ENCODE measurements at regions not wholly inside any gene's neighbourhood (a gene's known extent, or its start where the extent isn't known, plus 50 kb on each side); places are given as distances from the start of the nearest gene placed in this dataset.

DNA sequence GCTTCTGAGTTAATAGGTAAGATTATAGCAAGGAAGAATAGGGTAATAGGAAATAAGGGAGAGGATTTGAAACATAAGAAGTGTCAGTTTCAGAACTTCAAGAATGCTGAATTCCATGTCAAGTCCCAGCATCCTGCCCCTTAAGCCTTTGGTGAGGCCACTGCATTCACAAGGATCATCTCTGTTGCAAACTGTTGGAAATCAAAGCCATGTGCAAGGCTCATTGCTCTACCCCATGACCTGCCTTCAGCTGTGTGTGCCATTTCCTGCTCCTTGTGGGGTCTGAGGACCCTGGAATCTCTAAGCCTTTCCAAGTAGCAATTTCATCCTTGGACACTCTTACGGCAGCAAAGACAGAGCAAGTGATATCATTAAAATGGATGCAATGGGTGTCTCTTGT lies 203.0 kb downstream of the CDC5L start:
- WGBS, 2 donors = 95% methylated on average over 1 of the region's 1 CpG
- H3K4me1 ChIP-seq (ENCODE audit: control insufficient read depth in 2 of 2, insufficient read depth in 2 of 2, low read length in 1 of 2) = no peaks in the 10 kb centered on the region

DNA sequence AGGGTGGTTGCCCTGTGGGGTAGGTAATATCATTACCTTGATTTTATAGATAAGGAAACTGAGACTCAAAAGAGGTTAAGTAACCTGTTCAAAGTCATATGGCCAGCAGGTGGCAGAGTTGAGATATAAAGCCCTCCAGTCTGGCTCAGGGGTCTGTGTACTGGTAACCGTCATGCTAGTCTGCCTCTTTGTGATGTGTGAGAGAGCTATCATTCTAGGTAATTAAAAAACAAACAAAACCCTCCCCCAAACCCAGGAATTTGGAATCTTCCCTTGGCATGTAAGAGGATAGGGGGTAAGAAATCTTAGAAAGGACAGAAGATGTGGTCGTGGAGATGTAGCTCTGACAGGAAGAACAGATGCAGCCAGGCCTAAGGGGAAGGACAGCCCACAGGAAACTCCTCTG lies 206.0 kb downstream of the CDC5L start:
- H3K36me3 ChIP-seq (ENCODE audit: control insufficient read depth in 2 of 2, insufficient read depth in 2 of 2, low read length in 1 of 2) = no peaks in the 10 kb centered on the region
- H3K27me3 ChIP-seq (ENCODE audit: control insufficient read depth in 1 of 2, insufficient read depth in 2 of 2, low read length in 2 of 2) = no peaks in the 10 kb centered on the region
- H3K4me3 ChIP-seq (ENCODE audit: low read depth in 1 of 2, low read length in 2 of 2) = no peak overlapping the region
- WGBS, 2 donors = 38 to 44% methylated on average over 2 of the region's 2 CpGs
- no peaks in the 10 kb centered on the region for H3K4me1 ChIP-seq (ENCODE audit: control insufficient read depth in 2 of 2, insufficient read depth in 2 of 2, low read length in 1 of 2)
- H3K9me3 ChIP-seq (ENCODE audit: control insufficient read depth in 2 of 2, insufficient read depth in 1 of 2, low read depth in 1 of 2, low read length in 1 of 2) = no peaks in the 10 kb centered on the region
- H3K27ac ChIP-seq (ENCODE audit: low read depth in 2 of 2, low read length in 1 of 2) = no peak overlapping the region

More for the DNA sequence above, 203.0 kb downstream of the CDC5L start:
- Histone ChIP-seq H3K4me3 (ENCODE audit: low read depth in 1 of 2, low read length in 2 of 2) (no peak overlapping the region), H3K27me3 (ENCODE audit: control insufficient read depth in 1 of 2, insufficient read depth in 2 of 2, low read length in 2 of 2) (no peaks in the 10 kb centered on the region), H3K36me3 (ENCODE audit: control insufficient read depth in 2 of 2, insufficient read depth in 2 of 2, low read length in 1 of 2) (no peaks in the 10 kb centered on the region), H3K9me3 (ENCODE audit: control insufficient read depth in 2 of 2, insufficient read depth in 1 of 2, low read depth in 1 of 2, low read length in 1 of 2) (no peaks in the 10 kb centered on the region), H3K27ac (ENCODE audit: low read depth in 2 of 2, low read length in 1 of 2) (no peak overlapping the region)

DNA sequence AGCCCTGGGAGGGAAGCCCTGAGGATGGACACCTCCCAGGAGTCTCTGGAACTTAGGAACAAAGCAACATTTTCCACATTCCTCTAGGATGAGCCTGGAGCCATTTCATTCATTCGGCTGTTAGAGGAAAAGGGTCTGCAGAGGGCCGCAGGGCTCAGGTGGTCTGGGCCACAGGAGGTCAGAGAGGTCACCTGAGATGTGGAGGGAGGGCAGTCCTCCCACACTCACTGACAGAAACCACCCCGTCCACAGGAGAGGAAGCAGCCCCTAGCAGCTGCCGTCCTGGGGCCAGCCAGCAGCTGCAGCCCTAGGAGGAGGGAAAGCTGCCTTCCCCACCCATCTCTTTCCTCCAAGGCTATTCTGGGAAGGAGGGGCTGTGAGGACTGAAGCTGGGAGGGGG lies 207.0 kb downstream of the CDC5L start:
- Histone ChIP-seq H3K27me3 (ENCODE audit: control insufficient read depth in 1 of 2, insufficient read depth in 2 of 2, low read length in 2 of 2) (no peaks in the 10 kb centered on the region), H3K27ac (ENCODE audit: low read depth in 2 of 2, low read length in 1 of 2) (no peak overlapping the region), H3K4me3 (ENCODE audit: low read depth in 1 of 2, low read length in 2 of 2) (no peak overlapping the region), H3K9me3 (ENCODE audit: control insufficient read depth in 2 of 2, insufficient read depth in 1 of 2, low read depth in 1 of 2, low read length in 1 of 2) (no peaks in the 10 kb centered on the region), H3K36me3 (ENCODE audit: control insufficient read depth in 2 of 2, insufficient read depth in 2 of 2, low read length in 1 of 2) (no peaks in the 10 kb centered on the region), H3K4me1 (ENCODE audit: control insufficient read depth in 2 of 2, insufficient read depth in 2 of 2, low read length in 1 of 2) (no peaks in the 10 kb centered on the region)
- 60 to 64% methylated on average over 4 of the region's 4 CpGs for WGBS, 2 donors

DNA sequence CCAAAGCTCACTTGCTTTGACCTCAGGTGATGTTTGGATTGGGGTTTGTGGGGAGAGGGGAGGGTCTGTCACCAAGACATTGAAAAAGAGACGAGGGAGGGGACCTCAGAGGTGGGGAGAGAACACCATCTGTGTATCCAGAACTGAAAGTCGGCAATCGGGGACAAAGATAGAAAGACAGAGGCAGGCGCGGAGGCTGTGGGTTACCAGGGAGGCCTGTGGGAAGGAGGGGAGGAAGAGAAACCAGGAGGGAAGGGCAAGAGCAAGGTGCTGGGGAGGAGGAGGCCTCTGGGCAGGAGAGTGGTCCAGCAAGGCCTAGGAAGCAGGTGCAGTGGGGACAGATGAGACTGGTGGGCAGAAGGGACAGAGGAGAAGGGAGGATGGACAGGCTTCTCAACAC lies 211.2 kb downstream of the CDC5L start:
- H3K9me3 ChIP-seq (ENCODE audit: control insufficient read depth in 2 of 2, insufficient read depth in 1 of 2, low read depth in 1 of 2, low read length in 1 of 2) = no peaks in the 10 kb centered on the region
- 70 to 77% methylated on average over 5 of the region's 5 CpGs for WGBS, 2 donors
- no peak overlapping the region for H3K27ac ChIP-seq (ENCODE audit: low read depth in 2 of 2, low read length in 1 of 2)
- H3K4me3 ChIP-seq (ENCODE audit: low read depth in 1 of 2, low read length in 2 of 2) = no peak overlapping the region
- no peaks in the 10 kb centered on the region for H3K4me1 ChIP-seq (ENCODE audit: control insufficient read depth in 2 of 2, insufficient read depth in 2 of 2, low read length in 1 of 2)
- H3K27me3 ChIP-seq (ENCODE audit: control insufficient read depth in 1 of 2, insufficient read depth in 2 of 2, low read length in 2 of 2) = no peaks in the 10 kb centered on the region
- no peaks in the 10 kb centered on the region for H3K36me3 ChIP-seq (ENCODE audit: control insufficient read depth in 2 of 2, insufficient read depth in 2 of 2, low read length in 1 of 2)

DNA sequence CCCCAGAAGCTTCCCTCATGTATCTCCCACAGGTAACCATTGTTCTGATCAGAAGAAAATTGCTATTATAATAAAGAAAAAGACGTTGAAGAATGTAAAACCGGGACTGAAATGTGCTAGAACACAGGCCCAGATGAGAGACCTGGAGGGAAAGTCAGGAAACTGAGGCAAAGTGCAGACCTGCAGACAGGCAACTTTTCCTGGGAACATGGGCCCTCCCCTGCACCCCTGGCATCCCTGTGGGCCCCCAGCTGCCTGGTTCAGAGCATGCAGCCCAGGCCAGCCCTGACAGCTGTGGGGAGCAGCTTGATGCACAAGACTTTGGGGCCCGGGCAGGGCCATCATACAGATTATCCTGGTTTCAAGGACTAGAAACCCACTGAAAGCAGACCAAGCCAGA lies 212.2 kb downstream of the CDC5L start:
- Histone ChIP-seq H3K4me1 (ENCODE audit: control insufficient read depth in 2 of 2, insufficient read depth in 2 of 2, low read length in 1 of 2) (no peaks in the 10 kb centered on the region), H3K4me3 (ENCODE audit: low read depth in 1 of 2, low read length in 2 of 2) (no peak overlapping the region), H3K27me3 (ENCODE audit: control insufficient read depth in 1 of 2, insufficient read depth in 2 of 2, low read length in 2 of 2) (no peaks in the 10 kb centered on the region), H3K27ac (ENCODE audit: low read depth in 2 of 2, low read length in 1 of 2) (no peak overlapping the region), H3K9me3 (ENCODE audit: control insufficient read depth in 2 of 2, insufficient read depth in 1 of 2, low read depth in 1 of 2, low read length in 1 of 2) (no peaks in the 10 kb centered on the region), H3K36me3 (ENCODE audit: control insufficient read depth in 2 of 2, insufficient read depth in 2 of 2, low read length in 1 of 2) (no peaks in the 10 kb centered on the region)
- WGBS, 2 donors = 65 to 87% methylated on average over 3 of the region's 3 CpGs

DNA sequence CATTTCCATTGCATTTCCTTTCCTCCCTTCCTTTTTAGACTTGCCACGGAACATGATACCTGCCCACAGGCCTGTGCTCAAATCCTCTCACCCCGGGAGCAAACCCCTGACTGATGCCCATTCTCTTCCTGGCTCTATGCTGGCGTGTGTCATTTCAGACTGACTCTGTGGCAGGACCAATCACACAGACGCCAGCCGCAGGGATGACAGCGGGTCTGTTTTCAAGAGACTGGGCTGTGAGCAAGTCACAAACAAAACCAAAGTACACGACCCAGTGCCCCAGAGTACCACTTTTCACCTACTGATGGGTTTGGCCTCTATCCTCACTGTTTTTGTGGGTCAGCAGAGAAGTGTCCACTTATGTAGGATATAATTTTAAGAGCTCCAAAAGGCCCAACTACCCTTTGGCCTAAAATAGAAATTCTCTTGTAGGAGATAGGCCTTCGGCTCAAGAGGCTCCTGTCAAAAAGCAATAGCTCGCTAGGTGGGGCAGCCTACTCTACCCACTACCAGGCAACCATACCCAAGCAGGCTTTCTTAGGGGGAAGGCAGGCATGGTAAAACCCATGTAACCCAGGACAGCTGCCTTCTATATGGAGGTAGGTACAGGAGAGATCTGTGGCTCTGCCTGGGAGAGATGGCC lies 215.7 kb downstream of the CDC5L start:
- Histone ChIP-seq H3K36me3 (ENCODE audit: control insufficient read depth in 2 of 2, insufficient read depth in 2 of 2, low read length in 1 of 2) (no peaks in the 10 kb centered on the region), H3K4me3 (ENCODE audit: low read depth in 1 of 2, low read length in 2 of 2) (no peak overlapping the region), H3K27me3 (ENCODE audit: control insufficient read depth in 1 of 2, insufficient read depth in 2 of 2, low read length in 2 of 2) (no peaks in the 10 kb centered on the region), H3K4me1 (ENCODE audit: control insufficient read depth in 2 of 2, insufficient read depth in 2 of 2, low read length in 1 of 2) (no peaks in the 10 kb centered on the region), H3K27ac (ENCODE audit: low read depth in 2 of 2, low read length in 1 of 2) (no peak overlapping the region), H3K9me3 (ENCODE audit: control insufficient read depth in 2 of 2, insufficient read depth in 1 of 2, low read depth in 1 of 2, low read length in 1 of 2) (no peaks in the 10 kb centered on the region)
- 81% methylated on average over 9 of the region's 9 CpGs for WGBS, 2 donors

DNA sequence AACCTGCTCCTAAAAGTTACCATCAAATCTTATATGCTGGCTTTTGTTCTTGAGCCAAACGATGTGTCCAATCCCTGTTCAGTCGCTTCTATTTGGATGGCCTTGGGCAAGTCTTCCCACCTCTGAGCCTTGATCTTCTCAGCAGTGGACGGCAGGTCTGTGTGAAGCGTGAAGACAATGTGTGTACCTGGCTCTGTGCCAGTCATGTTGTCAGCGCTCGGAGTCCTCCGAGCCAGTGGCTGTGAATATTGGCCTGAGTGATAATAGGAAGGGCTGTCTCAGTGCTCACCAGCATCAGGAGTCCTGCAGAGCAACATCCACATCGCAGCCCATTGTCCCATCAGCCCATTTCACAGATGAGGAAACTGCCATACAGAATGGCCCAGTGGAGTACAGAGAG lies 219.0 kb downstream of the CDC5L start:
- no peaks in the 10 kb centered on the region for H3K4me1 ChIP-seq (ENCODE audit: control insufficient read depth in 2 of 2, insufficient read depth in 2 of 2, low read length in 1 of 2)
- 68 to 69% methylated on average over 8 of the region's 8 CpGs for WGBS, 2 donors

DNA sequence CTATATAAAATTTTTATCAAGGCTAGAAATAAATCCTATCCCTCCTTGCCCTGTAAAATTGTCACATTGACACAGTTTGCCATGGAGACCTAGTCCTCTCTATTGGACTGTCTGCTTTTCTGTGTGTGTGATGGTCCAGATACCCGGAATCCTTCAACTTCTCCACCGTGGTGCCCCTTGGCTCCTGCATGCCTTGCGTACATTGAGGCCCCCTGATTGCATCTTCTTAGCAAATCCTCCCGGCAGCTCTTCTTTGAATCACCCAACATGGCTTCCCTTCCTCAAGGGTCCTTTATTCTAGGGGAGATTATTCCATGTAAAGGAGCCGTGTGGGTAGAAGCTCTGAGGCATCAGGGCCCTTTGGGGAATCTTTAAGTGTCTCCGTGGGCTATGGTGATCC lies 219.5 kb downstream of the CDC5L start:
- Histone ChIP-seq H3K4me1 (ENCODE audit: control insufficient read depth in 2 of 2, insufficient read depth in 2 of 2, low read length in 1 of 2) (no peaks in the 10 kb centered on the region), H3K36me3 (ENCODE audit: control insufficient read depth in 2 of 2, insufficient read depth in 2 of 2, low read length in 1 of 2) (no peaks in the 10 kb centered on the region), H3K4me3 (ENCODE audit: low read depth in 1 of 2, low read length in 2 of 2) (no peak overlapping the region), H3K27ac (ENCODE audit: low read depth in 2 of 2, low read length in 1 of 2) (no peak overlapping the region), H3K27me3 (ENCODE audit: control insufficient read depth in 1 of 2, insufficient read depth in 2 of 2, low read length in 2 of 2) (no peaks in the 10 kb centered on the region), H3K9me3 (ENCODE audit: control insufficient read depth in 2 of 2, insufficient read depth in 1 of 2, low read depth in 1 of 2, low read length in 1 of 2) (no peaks in the 10 kb centered on the region)
- WGBS, 2 donors = 77 to 89% methylated on average over 6 of the region's 6 CpGs

More for the DNA sequence above, 219.0 kb downstream of the CDC5L start:
- Histone ChIP-seq H3K36me3 (ENCODE audit: control insufficient read depth in 2 of 2, insufficient read depth in 2 of 2, low read length in 1 of 2) (no peaks in the 10 kb centered on the region), H3K27me3 (ENCODE audit: control insufficient read depth in 1 of 2, insufficient read depth in 2 of 2, low read length in 2 of 2) (no peaks in the 10 kb centered on the region), H3K9me3 (ENCODE audit: control insufficient read depth in 2 of 2, insufficient read depth in 1 of 2, low read depth in 1 of 2, low read length in 1 of 2) (no peaks in the 10 kb centered on the region), H3K4me3 (ENCODE audit: low read depth in 1 of 2, low read length in 2 of 2) (no peak overlapping the region), H3K27ac (ENCODE audit: low read depth in 2 of 2, low read length in 1 of 2) (no peak overlapping the region)

DNA sequence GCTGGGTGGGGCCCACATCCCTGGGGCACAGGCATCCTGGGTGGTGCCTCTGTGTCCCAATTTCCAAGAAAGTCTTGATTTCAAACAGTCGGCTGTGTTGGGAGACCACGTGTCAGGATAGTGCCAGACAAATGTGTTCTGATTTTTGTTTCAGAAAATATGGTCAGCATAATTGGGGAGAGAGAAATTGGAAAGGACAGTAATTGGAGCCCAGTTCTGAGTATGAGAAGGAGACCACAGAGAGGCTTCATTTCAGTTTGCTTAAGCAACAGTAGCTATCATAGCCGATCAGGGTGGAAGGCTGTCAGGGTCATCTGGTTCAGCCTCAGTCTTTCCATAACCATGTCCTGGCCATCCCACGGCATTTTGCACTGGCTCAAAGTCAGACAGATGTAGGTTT lies 220.7 kb downstream of the CDC5L start:
- Histone ChIP-seq H3K27me3 (ENCODE audit: control insufficient read depth in 1 of 2, insufficient read depth in 2 of 2, low read length in 2 of 2) (no peaks in the 10 kb centered on the region), H3K27ac (ENCODE audit: low read depth in 2 of 2, low read length in 1 of 2) (no peak overlapping the region), H3K4me1 (ENCODE audit: control insufficient read depth in 2 of 2, insufficient read depth in 2 of 2, low read length in 1 of 2) (no peaks in the 10 kb centered on the region), H3K36me3 (ENCODE audit: control insufficient read depth in 2 of 2, insufficient read depth in 2 of 2, low read length in 1 of 2) (no peaks in the 10 kb centered on the region), H3K9me3 (ENCODE audit: control insufficient read depth in 2 of 2, insufficient read depth in 1 of 2, low read depth in 1 of 2, low read length in 1 of 2) (no peaks in the 10 kb centered on the region), H3K4me3 (ENCODE audit: low read depth in 1 of 2, low read length in 2 of 2) (no peak overlapping the region)
- 80 to 81% methylated on average over 4 of the region's 4 CpGs for WGBS, 2 donors

DNA sequence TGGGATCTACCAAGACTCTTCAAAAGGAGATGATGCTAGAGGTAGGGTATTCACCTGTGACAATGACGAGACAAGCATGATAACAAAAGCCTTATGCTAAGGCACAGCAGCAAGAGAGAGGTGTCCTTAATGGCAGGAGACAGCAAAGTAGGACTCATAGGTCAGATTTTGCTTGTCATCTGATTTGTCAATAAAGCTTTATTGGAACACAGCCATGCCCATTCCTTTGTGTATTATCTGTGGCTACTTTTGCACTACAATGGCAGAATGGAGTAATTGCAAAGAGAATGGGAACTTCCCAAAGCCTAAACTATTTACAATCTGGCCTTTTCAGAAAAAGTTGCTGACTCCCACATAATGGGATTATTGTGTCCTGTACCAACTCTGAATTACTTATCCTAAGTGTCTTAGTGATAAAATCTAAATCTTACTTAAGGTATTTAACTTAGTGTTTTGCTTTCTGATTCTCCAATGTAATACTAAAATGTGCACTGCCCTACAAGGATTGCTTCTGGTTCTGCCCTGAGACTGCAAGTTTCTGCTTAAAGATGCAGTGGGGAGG lies 221.6 kb downstream of the CDC5L start:
- Histone ChIP-seq H3K4me3 (ENCODE audit: low read depth in 1 of 2, low read length in 2 of 2) (no peak overlapping the region), H3K27me3 (ENCODE audit: control insufficient read depth in 1 of 2, insufficient read depth in 2 of 2, low read length in 2 of 2) (no peaks in the 10 kb centered on the region), H3K27ac (ENCODE audit: low read depth in 2 of 2, low read length in 1 of 2) (no peak overlapping the region), H3K36me3 (ENCODE audit: control insufficient read depth in 2 of 2, insufficient read depth in 2 of 2, low read length in 1 of 2) (no peaks in the 10 kb centered on the region), H3K4me1 (ENCODE audit: control insufficient read depth in 2 of 2, insufficient read depth in 2 of 2, low read length in 1 of 2) (no peaks in the 10 kb centered on the region), H3K9me3 (ENCODE audit: control insufficient read depth in 2 of 2, insufficient read depth in 1 of 2, low read depth in 1 of 2, low read length in 1 of 2) (no peaks in the 10 kb centered on the region)
- 79 to 88% methylated on average over 1 of the region's 1 CpG for WGBS, 2 donors

All from esophagus (tissue), 2 donors.